Memory B cell (primary cell): ENCODE measurements at regions not wholly inside any gene's neighbourhood (a gene's known extent, or its start where the extent isn't known, plus 50 kb on each side); places are given as distances from the start of the nearest gene placed in this dataset.
"Not testable (repeated sequence)": the region's sequence is repeated elsewhere in the genome, so short reads cannot be mapped to it uniquely, and the experiment has no call there.

ENCODE experiments used
- ATAC-seq: fragments of 150-1000 bp; cut with Tn5 transposase; 2 replicates; pipeline ENCODE4 v1.10.0; 2021; ENCODE audit warnings: low read depth, mild to moderate bottlenecking, moderate library complexity
- DNase-seq, 2 donors: peaks; one replicate each; pipeline ENCODE4 v3.0.0; 2022; ENCODE audit warnings: low spot score in 2 of 2
- H3K27ac Mint-ChIP-seq: one replicate; pipeline ENCODE4 v1.8.0; 2022; ENCODE audit warnings: mild to moderate bottlenecking, moderate library complexity, mixed read lengths
- H3K27me3 Mint-ChIP-seq: one replicate; pipeline ENCODE4 v1.8.0; 2022; ENCODE audit warnings: mixed read lengths
- H3K36me3 Mint-ChIP-seq: one replicate; pipeline ENCODE4 v1.8.0; 2022; ENCODE audit warnings: mild to moderate bottlenecking, mixed read lengths
- H3K4me1 Mint-ChIP-seq: one replicate; pipeline ENCODE4 v1.8.0; 2022; ENCODE audit warnings: mixed read lengths
- H3K4me3 Mint-ChIP-seq: one replicate; pipeline ENCODE4 v1.8.0; 2022; ENCODE audit warnings: mild to moderate bottlenecking, moderate library complexity, mixed read lengths
- H3K9me3 Mint-ChIP-seq: one replicate; pipeline ENCODE4 v1.8.0; 2022; ENCODE audit warnings: mixed read lengths

DNA sequence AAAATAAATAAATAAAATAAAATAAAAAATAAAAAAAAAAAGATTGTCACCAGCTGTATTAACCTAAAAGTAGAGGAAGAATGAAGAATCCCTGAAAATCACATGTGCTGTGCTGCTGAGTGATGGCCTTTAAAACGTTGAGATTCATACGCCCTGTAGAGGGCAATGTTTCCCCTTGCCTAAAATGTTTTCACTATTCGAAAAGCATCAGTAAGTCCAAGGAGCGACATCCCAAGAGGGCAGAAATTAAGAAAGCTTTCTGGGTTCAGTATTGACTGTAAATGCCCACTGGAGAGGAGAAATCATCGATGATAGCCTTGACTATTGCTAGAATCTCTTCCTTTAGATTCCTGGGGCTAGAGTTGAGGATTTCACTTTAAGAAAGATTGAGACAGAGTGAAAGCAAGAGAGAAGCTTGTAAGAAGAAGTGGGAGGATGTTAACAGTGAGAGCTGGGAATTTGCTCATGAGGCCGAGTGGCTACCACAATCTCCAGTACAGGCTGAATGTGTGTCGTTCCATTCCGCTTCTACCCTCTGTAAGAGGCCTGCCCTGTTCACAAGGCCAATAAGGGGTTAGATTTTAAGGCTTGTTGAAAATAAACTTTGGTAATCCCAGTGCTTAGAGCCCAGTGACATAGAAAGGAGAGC is 170.8 kb upstream of the FAM20A start:
- Mint-ChIP-seq H3K36me3 (no peaks in the 10 kb centered on the region), H3K4me1 (peaks cover 12% of the 10 kb centered on the region), H3K27ac (peak overlapping the region; percentile 73), H3K4me3 (peak overlapping the region; percentile 82), H3K9me3 (no peaks in the 10 kb centered on the region), H3K27me3 (peaks cover 3% of the 10 kb centered on the region)
- ATAC-seq (peak; percentile 66), DNase-seq (peak in 1 of 2 donors; percentile 38)

DNA sequence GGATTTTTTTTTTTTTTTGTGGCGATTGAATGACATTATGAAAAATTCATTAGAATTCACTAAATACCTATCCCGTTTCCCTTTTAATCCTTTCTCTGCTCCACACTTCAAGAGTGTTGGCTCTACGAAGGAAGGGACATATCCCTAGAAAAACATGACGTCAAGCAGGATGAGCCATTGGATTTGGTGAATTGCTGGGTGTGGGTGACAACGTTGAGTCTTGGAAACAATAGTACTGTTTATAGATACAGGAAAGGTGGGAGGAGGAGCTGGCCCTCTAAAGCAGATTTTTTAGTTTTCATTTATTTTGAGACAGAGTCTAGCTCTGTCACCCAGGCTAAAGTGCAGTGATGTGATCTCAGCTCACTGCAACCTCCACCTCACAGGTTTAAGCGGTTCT is 167.6 kb upstream of the FAM20A start:
- no peak overlapping the region for H3K27ac Mint-ChIP-seq
- no peaks in the 10 kb centered on the region for H3K9me3 Mint-ChIP-seq
- no peak for DNase-seq
- peaks cover 6% of the 10 kb centered on the region for H3K27me3 Mint-ChIP-seq
- no peaks in the 10 kb centered on the region for H3K36me3 Mint-ChIP-seq
- no peak overlapping the region for H3K4me3 Mint-ChIP-seq
- ATAC-seq, result no peak
- peaks cover 4% of the 10 kb centered on the region for H3K4me1 Mint-ChIP-seq

DNA sequence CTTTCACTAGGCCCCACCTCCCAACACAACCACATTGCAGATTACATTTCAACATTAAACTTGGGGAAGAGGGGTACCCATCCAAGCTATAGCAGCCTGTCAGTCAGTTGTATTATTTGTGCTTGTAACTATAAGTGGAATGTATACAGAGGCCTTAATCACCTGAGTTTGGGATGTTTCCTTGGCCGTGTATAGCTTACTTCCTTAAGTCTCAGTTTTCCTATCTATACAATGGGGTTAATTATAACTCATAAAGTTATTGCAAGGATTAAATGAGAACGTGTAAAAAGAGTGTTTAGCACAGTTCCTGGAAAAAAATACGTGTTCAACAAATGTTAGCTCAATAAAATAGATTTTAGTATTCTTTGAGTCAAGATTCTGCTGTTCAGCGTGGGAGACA is 165.5 kb upstream of the FAM20A start:
- no peak for DNase-seq
- peaks cover 6% of the 10 kb centered on the region for H3K27me3 Mint-ChIP-seq
- no peak for ATAC-seq
- H3K4me3 Mint-ChIP-seq, result no peak overlapping the region
- H3K4me1 Mint-ChIP-seq, result no peaks in the 10 kb centered on the region
- H3K9me3 Mint-ChIP-seq, result no peaks in the 10 kb centered on the region
- no peak overlapping the region for H3K27ac Mint-ChIP-seq
- no peaks in the 10 kb centered on the region for H3K36me3 Mint-ChIP-seq

DNA sequence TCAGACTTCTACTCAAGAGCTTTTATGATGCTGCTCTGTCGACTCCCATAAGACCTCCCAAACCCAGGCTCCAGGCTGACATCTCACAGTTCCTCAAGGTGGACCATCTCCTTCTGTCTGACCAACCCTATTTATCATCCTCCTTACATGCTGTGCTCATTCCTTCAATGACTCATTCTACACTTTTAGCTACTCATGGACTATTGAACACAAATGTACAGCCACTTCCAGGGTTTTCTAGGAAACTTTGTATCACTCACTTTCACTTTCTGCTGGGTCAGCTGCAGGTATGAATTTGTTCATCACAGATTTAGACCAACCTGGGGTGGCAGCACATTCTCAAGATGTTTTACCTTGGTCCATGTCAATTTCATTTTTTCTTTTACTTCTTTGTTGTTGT is 162.4 kb upstream of the FAM20A start:
- Mint-ChIP-seq H3K36me3 (no peaks in the 10 kb centered on the region), H3K4me1 (peaks cover 4% of the 10 kb centered on the region), H3K27me3 (peaks cover 5% of the 10 kb centered on the region), H3K27ac (no peak overlapping the region), H3K4me3 (no peak overlapping the region), H3K9me3 (no peaks in the 10 kb centered on the region)
- no peak for ATAC-seq
- no peak for DNase-seq

DNA sequence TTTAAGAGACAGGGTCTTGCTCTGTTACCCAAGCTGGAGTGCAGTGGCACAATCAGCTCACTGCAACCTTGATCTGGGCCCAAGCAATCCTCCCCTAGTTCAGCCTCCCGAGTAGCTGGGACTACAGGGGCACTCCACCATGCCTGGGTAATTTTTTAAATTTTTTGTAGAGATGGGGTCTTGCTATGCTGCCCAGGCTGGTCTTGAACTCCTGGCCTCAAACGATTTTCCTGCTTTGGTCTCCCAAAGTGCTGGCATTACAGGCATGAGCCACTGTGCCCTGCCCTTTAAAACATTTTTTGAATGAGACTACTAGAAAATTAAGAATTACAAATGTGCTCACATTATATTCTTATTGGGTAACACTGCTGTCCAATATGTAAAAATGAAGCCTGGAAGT is 161.7 kb upstream of the FAM20A start:
- peaks cover 4% of the 10 kb centered on the region for H3K4me1 Mint-ChIP-seq
- DNase-seq, result no peak
- ATAC-seq, result no peak
- H3K4me3 Mint-ChIP-seq, result no peak overlapping the region
- peaks cover 6% of the 10 kb centered on the region for H3K27me3 Mint-ChIP-seq
- H3K27ac Mint-ChIP-seq, result no peak overlapping the region
- no peaks in the 10 kb centered on the region for H3K9me3 Mint-ChIP-seq
- H3K36me3 Mint-ChIP-seq, result no peaks in the 10 kb centered on the region

DNA sequence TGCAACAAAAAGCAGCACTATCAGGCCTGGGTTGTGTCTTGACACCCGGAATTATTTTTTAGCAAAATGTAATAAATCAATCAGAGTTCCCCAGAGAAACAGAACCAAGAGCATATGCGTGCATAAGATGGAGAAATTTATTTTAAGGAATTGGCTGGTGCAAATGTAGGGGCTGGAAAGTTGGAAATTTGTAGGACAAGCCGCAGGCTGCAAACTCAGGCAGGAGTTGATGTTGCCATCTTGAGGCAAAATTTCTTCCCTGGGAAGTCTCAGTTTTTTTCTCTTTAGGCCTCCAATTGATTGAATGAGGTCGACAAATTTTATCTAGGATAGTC is 158.9 kb upstream of the FAM20A start:
- peaks cover 4% of the 10 kb centered on the region for H3K4me1 Mint-ChIP-seq
- DNase-seq, result no peak
- no peak overlapping the region for H3K4me3 Mint-ChIP-seq
- no peaks in the 10 kb centered on the region for H3K36me3 Mint-ChIP-seq
- H3K9me3 Mint-ChIP-seq, result peaks cover 2% of the 10 kb centered on the region
- peaks cover 6% of the 10 kb centered on the region for H3K27me3 Mint-ChIP-seq
- H3K27ac Mint-ChIP-seq, result no peak overlapping the region
- ATAC-seq, result no peak

DNA sequence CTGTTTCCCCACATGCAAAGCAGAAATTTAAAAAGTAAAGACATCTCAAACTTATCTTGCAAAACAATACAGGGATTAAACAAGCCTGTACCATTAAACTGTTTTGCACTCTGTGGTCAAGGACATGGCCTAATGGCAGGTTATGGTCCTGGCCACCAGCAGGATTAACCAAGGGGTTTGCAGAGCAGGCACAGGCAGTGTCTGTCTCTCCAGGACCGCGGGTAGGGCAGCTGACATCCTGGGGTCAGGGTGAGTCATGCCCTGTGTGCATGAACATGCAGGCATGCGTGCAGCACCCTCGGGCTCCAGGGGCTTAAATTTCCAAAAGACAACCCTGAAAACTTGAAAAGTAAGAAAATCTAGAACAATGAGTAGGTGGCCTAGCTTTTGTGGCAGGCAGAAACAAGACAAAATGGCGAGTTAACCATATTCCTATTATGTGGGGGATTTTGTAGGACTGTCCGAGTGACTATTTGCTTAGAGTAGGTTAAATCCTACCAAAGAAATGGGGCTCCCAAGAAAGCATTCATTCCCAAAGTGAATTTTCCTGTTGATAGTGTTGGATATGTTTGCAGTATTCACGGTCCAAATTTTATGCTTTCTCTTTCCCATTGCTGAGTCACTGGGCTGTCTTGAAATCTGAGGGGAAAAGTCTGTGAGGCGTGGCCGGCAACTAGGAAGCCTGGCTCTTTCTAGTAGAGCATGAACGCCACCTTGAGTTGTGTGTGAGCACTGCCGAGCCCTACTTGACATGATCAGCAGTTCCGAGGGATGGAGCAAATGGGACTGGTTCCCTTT is 158.4 kb upstream of the FAM20A start:
- Mint-ChIP-seq H3K27me3 (peaks cover 4% of the 10 kb centered on the region), H3K4me1 (peaks cover 4% of the 10 kb centered on the region), H3K4me3 (peak overlapping the region; percentile 3), H3K36me3 (no peaks in the 10 kb centered on the region), H3K9me3 (peaks cover 2% of the 10 kb centered on the region), H3K27ac (no peak overlapping the region)
- DNase-seq, result no peak
- ATAC-seq, result peak; percentile 32

DNA sequence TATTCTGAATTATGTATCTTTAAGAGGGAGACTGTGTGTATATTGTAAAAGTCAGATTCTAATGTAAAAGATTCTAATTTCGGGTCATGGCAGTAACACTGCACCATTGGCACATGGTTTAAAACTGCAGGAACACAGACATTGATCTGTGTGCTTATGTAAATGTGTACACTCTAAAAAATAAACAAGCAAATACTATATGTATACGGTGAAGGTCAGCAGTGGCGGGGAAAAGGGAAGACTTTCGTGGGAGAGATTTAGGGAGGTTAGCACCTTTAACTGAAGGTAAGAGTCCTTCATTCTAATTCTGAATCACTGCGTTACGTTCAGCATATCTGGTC is 157.8 kb upstream of the FAM20A start:
- peaks cover 2% of the 10 kb centered on the region for H3K9me3 Mint-ChIP-seq

DNA sequence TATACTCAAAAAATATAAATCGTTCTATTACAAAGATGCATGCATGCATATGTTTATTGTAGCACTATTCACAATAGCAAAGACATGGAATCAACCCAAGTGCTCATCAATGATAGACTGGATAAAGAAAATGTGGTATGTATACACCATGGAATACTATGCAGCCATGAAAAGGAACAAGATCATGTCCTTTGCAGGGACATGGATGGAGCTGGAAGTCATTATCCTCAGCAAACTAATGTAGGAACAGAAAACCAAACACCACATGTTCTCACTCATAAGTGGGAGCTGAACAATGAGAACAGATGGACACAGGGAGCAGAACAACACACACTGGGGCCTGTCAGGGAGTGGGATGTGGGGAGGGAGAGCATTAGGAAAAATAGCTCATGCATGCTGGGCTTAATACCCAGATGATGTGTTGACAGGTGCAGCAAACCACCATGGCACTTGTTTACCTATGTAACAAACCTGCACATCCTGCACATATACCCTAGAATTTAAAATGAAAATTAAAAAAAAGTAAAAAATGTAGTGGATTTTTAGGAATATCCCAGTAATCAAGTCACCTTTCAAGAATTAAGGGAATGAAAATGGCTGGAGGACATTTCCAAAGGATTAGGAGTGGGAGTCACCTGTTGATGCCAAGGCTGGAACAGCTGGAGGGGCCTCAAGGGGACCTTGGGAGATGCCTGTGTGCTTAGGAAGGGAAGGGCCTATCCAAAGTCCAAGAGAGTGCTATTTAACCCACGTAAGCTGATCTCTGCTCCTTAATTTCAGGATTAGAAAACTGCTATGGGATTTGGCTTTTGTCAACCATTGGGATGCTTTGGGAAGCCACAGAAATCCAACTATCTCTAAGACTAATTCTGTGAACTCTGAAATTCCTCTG is 156.9 kb upstream of the FAM20A start:
- H3K4me3 Mint-ChIP-seq, H3K27ac Mint-ChIP-seq, H3K36me3 Mint-ChIP-seq, DNase-seq, ATAC-seq, H3K27me3 Mint-ChIP-seq, H3K9me3 Mint-ChIP-seq, H3K4me1 Mint-ChIP-seq: not testable (repeated sequence)

More for the DNA sequence above, 157.8 kb upstream of the FAM20A start:
- ATAC-seq (no peak), DNase-seq (no peak)
- no peaks in the 10 kb centered on the region for H3K36me3 Mint-ChIP-seq
- H3K27me3 Mint-ChIP-seq, result peaks cover 3% of the 10 kb centered on the region
- no peak overlapping the region for H3K4me3 Mint-ChIP-seq
- H3K4me1 Mint-ChIP-seq, result peaks cover 4% of the 10 kb centered on the region
- no peak overlapping the region for H3K27ac Mint-ChIP-seq

DNA sequence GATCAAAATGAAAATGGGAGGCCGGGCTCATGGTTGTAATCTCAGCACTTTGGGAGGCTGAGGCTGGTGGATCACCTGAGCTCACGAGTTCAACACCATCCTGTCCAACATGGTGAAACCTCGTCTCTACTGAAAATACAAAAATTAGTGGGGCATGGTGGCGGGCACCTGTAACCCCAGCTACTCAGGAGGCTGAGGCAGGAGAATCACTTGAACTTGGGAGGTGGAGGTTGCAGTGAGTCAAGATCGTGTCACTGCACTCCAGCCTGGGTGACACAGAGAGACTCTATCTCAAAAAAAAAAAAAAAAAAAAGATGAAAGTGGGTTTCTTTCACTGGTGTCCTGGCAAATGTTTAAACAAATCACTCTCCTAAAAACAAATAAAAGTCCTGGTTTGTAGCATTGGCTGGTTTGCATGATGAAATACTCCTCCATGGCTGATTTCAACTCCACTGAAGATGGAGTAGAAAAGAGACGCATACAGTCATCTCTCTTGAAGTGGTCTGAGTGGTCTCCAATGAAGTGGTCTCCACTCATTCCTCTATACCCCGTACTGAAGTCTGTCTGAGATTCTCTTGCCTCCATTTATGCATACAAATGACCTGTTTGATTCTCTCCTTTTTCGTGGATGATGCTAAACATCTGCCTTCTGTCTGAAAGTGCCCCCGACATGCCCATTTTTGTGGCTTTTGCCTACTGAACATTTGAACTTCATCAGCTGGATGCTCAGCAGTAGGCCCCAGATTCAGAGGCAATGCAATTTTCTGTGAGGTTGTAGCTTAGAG is 153.0 kb upstream of the FAM20A start:
- peaks cover 2% of the 10 kb centered on the region for H3K9me3 Mint-ChIP-seq
- H3K27me3 Mint-ChIP-seq, result peaks cover 3% of the 10 kb centered on the region
- H3K36me3 Mint-ChIP-seq, result no peaks in the 10 kb centered on the region
- DNase-seq (no peak), ATAC-seq (no peak)
- H3K4me3 Mint-ChIP-seq, result no peak overlapping the region
- no peak overlapping the region for H3K27ac Mint-ChIP-seq
- no peaks in the 10 kb centered on the region for H3K4me1 Mint-ChIP-seq

DNA sequence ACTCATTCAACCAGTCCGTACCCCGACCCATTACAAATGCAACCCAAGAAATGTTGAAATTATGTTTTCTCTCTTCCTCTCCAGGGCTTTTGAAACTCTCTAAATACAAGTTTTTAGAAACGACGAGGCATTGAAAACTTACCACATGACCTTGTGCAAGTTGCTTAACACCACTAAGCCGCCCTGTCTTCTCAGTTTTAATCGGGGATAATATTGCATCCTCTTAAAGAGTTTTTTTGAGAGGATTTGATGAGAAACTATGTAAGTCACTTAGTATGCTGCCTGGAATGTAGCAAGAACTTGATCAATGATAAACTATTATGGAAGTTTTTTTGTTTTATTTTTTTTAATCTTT is 149.0 kb upstream of the FAM20A start:
- Mint-ChIP-seq H3K9me3 (peaks cover 2% of the 10 kb centered on the region), H3K36me3 (no peaks in the 10 kb centered on the region), H3K27ac (no peak overlapping the region), H3K27me3 (peaks cover 6% of the 10 kb centered on the region), H3K4me1 (no peaks in the 10 kb centered on the region), H3K4me3 (no peak overlapping the region)
- no peak for ATAC-seq
- DNase-seq, result no peak

DNA sequence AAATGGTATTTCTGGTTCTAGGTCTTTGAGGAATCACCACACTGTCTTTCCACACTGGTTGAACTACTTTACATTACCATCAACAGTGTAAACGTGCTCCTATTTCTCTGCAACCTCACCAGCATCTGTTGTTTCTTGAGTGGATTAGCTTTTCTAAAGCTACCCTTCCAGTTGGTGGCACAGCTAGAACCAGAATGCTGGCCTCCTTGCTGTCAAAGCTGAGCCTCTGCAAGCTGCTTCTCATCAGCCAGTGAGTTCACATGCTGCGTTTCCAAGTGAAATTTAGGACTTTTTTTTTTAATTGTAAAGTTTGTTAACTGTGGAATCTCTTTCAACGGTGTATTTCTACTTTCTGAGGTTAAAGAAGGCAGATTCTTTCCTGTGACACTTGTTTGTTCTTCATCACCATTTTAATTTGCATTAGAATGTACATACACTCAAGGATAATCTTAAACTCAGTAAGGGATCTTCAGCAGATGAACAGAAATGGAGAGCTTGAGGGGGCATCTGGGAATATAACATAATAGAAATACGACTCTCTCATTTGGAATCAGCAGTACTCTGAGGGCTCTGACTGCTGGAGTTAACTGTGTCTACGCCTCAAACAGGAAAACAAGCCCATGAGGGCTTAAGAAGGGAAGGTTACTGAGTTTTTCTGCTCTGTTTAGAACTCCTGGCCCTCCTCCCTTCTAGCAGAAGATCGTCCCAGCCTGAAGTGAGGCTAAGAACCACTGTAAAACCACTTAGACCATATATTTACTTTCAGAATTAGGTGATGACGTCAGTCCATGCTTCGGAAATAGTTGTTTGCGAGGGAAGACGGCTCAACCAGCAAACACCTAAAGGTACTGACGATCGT is 148.4 kb upstream of the FAM20A start:
- ATAC-seq (no peak), DNase-seq (no peak)
- Mint-ChIP-seq H3K27me3 (peaks cover 9% of the 10 kb centered on the region), H3K27ac (no peak overlapping the region), H3K4me3 (no peak overlapping the region), H3K9me3 (peaks cover 3% of the 10 kb centered on the region), H3K36me3 (no peaks in the 10 kb centered on the region), H3K4me1 (no peaks in the 10 kb centered on the region)

DNA sequence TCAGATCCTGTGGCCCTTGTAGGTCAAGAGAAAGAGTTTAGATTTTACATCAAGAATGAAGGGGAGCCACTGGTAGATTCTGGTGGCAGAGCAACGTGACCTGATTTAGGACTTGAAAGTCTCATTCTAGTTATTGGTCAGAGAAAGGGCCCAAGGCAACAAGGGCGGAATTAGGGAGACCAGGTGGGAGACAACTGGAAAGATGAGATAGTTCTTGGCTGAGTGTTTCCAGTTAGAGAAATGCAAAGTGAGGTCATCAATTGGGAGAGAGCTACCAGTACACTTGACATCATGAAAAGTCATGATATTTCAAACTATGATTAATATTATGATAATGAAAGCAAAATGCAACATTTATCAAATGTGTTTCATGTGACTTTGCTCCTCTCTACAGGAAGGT is 147.2 kb upstream of the FAM20A start:
- DNase-seq (no peak), ATAC-seq (no peak)
- no peaks in the 10 kb centered on the region for H3K4me1 Mint-ChIP-seq
- no peaks in the 10 kb centered on the region for H3K36me3 Mint-ChIP-seq
- no peak overlapping the region for H3K27ac Mint-ChIP-seq
- peaks cover 5% of the 10 kb centered on the region for H3K9me3 Mint-ChIP-seq
- H3K27me3 Mint-ChIP-seq, result peaks cover 10% of the 10 kb centered on the region
- no peak overlapping the region for H3K4me3 Mint-ChIP-seq
